Coronary artery (tissue), 2 donors: ENCODE measurements at regions not wholly inside any gene's neighbourhood (a gene's known extent, or its start where the extent isn't known, plus 50 kb on each side); places are given as distances from the start of the nearest gene placed in this dataset.

Experiments used
- DNase-seq: peaks from one replicate; pipeline ENCODE4 v3.0.0-alpha.2; 2017; ENCODE audit warnings: low spot score
- H3K27ac ChIP-seq, 2 donors: fragments of 200-600 bp; sonication (generic); one replicate each; pipeline ENCODE4 v1.5.1; 2016 to 2019
- H3K4me3 ChIP-seq: fragments of 200-600 bp; sonication (generic); 2 replicates; pipeline ENCODE4 v1.5.1; 2016; ENCODE audit warnings: mild to moderate bottlenecking, moderate library complexity
- CTCF ChIP-seq: fragments of 200-600 bp; sonication (generic); IDR thresholded peaks from one replicate; pipeline ENCODE4 v1.5.1; 2019; ENCODE audit warnings: antibody characterized with exemption

GRCh38 chr2:8265476-8266226 lies 416.2 kb upstream of the ID2 start:
- Histone ChIP-seq H3K4me3 (no peak overlapping the region), H3K27ac (no peak overlapping the region)
- no peak for DNase-seq
- TF ChIP-seq CTCF, result no peak

GRCh38 chr2:8266563-8266962 lies 415.3 kb upstream of the ID2 start:
- Histone ChIP-seq H3K27ac (no peak overlapping the region), H3K4me3 (no peak overlapping the region)
- TF ChIP-seq CTCF, result no peak
- no peak for DNase-seq

- H3K4me3 ChIP-seq, result no peak overlapping the region
- DNase-seq, result no peak
- H3K27ac ChIP-seq, result peak overlapping the region in 1 of 2 donors; percentile 13
- TF ChIP-seq CTCF, result no peak
Observed at GRCh38 chr2:8267048-8267447, 414.8 kb upstream of the ID2 start.

- DNase-seq, result no peak
Observed at GRCh38 chr2:8267721-8268120, 414.1 kb upstream of the ID2 start.

GRCh38 chr2:8268172-8268783 lies 413.6 kb upstream of the ID2 start:
- Histone ChIP-seq H3K4me3 (no peak overlapping the region), H3K27ac (no peak overlapping the region)
- no peak for TF ChIP-seq CTCF
- no peak for DNase-seq

More at GRCh38 chr2:8267721-8268120, 414.1 kb upstream of the ID2 start:
- Histone ChIP-seq H3K4me3 (no peak overlapping the region), H3K27ac (peak overlapping the region in 1 of 2 donors; percentile 13)
- TF ChIP-seq CTCF, result no peak

- no peak for TF ChIP-seq CTCF
- H3K27ac ChIP-seq, result no peak overlapping the region
- H3K4me3 ChIP-seq, result no peak overlapping the region
- DNase-seq, result no peak
Observed at GRCh38 chr2:8270699-8271098, 411.2 kb upstream of the ID2 start.

- no peak for TF ChIP-seq CTCF
- DNase-seq, result no peak
- H3K27ac ChIP-seq, result no peak overlapping the region
- no peak overlapping the region for H3K4me3 ChIP-seq
Observed at GRCh38 chr2:8271461-8271860, 410.4 kb upstream of the ID2 start.
